ENCODE measurements at regions not wholly inside any gene's neighbourhood (a gene's known extent, or its start where the extent isn't known, plus 50 kb on each side); places are given as distances from the start of the nearest gene placed in this dataset.

DNA sequence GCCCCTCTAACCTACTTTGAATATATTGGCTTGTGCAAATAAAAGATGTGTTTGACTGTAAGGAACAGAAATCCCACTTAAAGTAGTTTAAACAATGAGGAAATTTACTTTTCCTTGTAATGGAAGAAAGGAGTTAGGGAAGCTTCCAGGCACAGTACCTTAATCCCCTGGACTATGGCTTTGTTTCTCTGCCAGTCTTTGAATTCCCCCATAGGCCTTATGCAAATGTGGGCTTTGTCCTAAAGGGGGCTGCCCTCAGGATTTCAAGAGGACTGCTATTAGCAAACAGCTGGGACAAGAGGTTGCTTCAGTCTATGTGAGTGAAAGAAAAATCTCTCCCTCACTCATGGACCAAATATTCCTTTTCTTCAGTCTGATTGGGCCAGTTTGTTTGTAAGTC lies 255.1 kb upstream of the THSD7B start:
- H4K20me1 ChIP-seq (ENCODE audit: control insufficient read depth, insufficient read depth, insufficient read length), result no peaks in the 10 kb centered on the region
- peaks cover 99% of the 10 kb centered on the region for H3K27me3 Mint-ChIP-seq (ENCODE audit: low read depth)
- H3K27me3 ChIP-seq (ENCODE audit: insufficient read depth, low read length), result peaks cover 26% of the 10 kb centered on the region
- H3K18ac ChIP-seq (ENCODE audit: insufficient read length, low read depth, low read length), result no peak overlapping the region
- no peak overlapping the region for H3K23ac ChIP-seq (ENCODE audit: insufficient read length, low read depth, low read length)
- H3K4me3 Mint-ChIP-seq, result no peak overlapping the region
- H4K91ac ChIP-seq (ENCODE audit: insufficient read length, low read depth, low read length), result no peak overlapping the region
- H2AFZ ChIP-seq (ENCODE audit: low read length), result no peak overlapping the region
- H3K9ac ChIP-seq (ENCODE audit: extremely low read depth, insufficient read length, low read length), result no peak overlapping the region
- H3K36me3 Mint-ChIP-seq (ENCODE audit: insufficient read depth in 1 of 3, low read depth in 3 of 3), result no peaks in the 10 kb centered on the region; a peak in 2 of 7 replicates
- no peak overlapping the region for H3K4me2 ChIP-seq (ENCODE audit: insufficient read depth, insufficient read length, low read length)
- TF ChIP-seq, protein P1, sequence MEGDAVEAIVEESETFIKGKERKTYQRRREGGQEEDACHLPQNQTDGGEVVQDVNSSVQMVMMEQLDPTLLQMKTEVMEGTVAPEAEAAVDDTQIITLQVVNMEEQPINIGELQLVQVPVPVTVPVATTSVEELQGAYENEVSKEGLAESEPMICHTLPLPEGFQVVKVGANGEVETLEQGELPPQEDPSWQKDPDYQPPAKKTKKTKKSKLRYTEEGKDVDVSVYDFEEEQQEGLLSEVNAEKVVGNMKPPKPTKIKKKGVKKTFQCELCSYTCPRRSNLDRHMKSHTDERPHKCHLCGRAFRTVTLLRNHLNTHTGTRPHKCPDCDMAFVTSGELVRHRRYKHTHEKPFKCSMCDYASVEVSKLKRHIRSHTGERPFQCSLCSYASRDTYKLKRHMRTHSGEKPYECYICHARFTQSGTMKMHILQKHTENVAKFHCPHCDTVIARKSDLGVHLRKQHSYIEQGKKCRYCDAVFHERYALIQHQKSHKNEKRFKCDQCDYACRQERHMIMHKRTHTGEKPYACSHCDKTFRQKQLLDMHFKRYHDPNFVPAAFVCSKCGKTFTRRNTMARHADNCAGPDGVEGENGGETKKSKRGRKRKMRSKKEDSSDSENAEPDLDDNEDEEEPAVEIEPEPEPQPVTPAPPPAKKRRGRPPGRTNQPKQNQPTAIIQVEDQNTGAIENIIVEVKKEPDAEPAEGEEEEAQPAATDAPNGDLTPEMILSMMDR (conservative IDR thresholded peaks at IDR 0.05), result no peak
- DNase-seq, result peak; percentile 67
- H3K27ac ChIP-seq (ENCODE audit: insufficient read length, low read depth, low read length), result no peak overlapping the region
- no peak overlapping the region for H3K56ac ChIP-seq (ENCODE audit: insufficient read length, low read depth, low read length)
- H3K9me3 Mint-ChIP-seq, result peaks cover 0 to 9% of the 10 kb centered on the region in 2 experiments; a peak in 1 of 5 replicates
- no peaks in the 10 kb centered on the region for H3K9me3 ChIP-seq (ENCODE audit: control insufficient read depth, low read depth, low read length)
- no peaks in the 10 kb centered on the region for H3K23me2 ChIP-seq (ENCODE audit: insufficient read length, low read depth, low read length, poor library complexity, severe bottlenecking)
- no peak overlapping the region for H2BK20ac ChIP-seq (ENCODE audit: low read depth, low read length, poor library complexity, severe bottlenecking)
- no peak overlapping the region for H3T11ph ChIP-seq (ENCODE audit: low read length)
- no peak overlapping the region for H4K8ac ChIP-seq (replicated peaks; ENCODE audit: insufficient read length, low read depth, low read length)
- H3K4me1 Mint-ChIP-seq, result peaks cover 19 to 34% of the 10 kb centered on the region in 2 experiments
- H2BK120ac ChIP-seq (ENCODE audit: low read depth, low read length, poor library complexity, severe bottlenecking), result no peak overlapping the region
- no peak overlapping the region for H4K5ac ChIP-seq (ENCODE audit: insufficient read length, low read depth, low read length)
- no peak overlapping the region for H3K4ac ChIP-seq (ENCODE audit: low read depth, low read length)
- H2AK5ac ChIP-seq (ENCODE audit: insufficient read length, low read length), result no peak overlapping the region
- H2BK12ac ChIP-seq (ENCODE audit: insufficient read length, low read depth, low read length), result no peak overlapping the region
- H2BK5ac ChIP-seq (ENCODE audit: insufficient read length, low read length), result no peak overlapping the region
- H3K4me1 ChIP-seq (ENCODE audit: insufficient read depth, low read length), result 0 out of 2 replicates have a peak, but pooled peaks cover 2% of the 10 kb centered on the region
- H3K14ac ChIP-seq (ENCODE audit: insufficient read depth, low read length), result no peak overlapping the region
- H3K27ac Mint-ChIP-seq, result peak overlapping the region in 1 of 3 experiments; percentile 48; a peak in 2 of 7 replicates
- H3K79me2 ChIP-seq (ENCODE audit: insufficient read depth, low read length), result no peaks in the 10 kb centered on the region
- H2BK15ac ChIP-seq (ENCODE audit: low read depth, low read length), result no peak overlapping the region
- H3K79me1 ChIP-seq (ENCODE audit: insufficient read depth, low read depth, low read length, poor library complexity, severe bottlenecking), result no peaks in the 10 kb centered on the region
